HG03460 (cell line): ENCODE measurements at regions not wholly inside any gene's neighbourhood (a gene's known extent, or its start where the extent isn't known, plus 50 kb on each side); places are given as distances from the start of the nearest gene placed in this dataset.

Experiments used
- ATAC-seq: cut with Tn5 transposase; IDR thresholded peaks from one replicate; pipeline ENCODE4 v1.9.1; 2021; ENCODE audit not compliant: unreplicated experiment

GRCh38 chr10:16348891-16349290 lies 87.9 kb upstream of the PTER start:
- no peak for ATAC-seq

- no peak for ATAC-seq
These were observed 84.7 kb upstream of the PTER start for GRCh38 chr10:16352146-16352545.

- ATAC-seq: no peak
These were observed 76.8 kb upstream of the PTER start for GRCh38 chr10:16360001-16360400.

GRCh38 chr10:16360425-16360824 lies 76.4 kb upstream of the PTER start:
- no peak for ATAC-seq

- no peak for ATAC-seq
These were observed 75.7 kb upstream of the PTER start for GRCh38 chr10:16361086-16361485.

GRCh38 chr10:16363741-16364140 lies 73.1 kb upstream of the PTER start:
- ATAC-seq: no peak

- ATAC-seq: no peak
These were observed 69.1 kb upstream of the PTER start for GRCh38 chr10:16367621-16368292.

- peak; percentile 93 for ATAC-seq
These were observed 55.7 kb upstream of the PTER start for GRCh38 chr10:16381083-16381482.

GRCh38 chr10:16384021-16384420 lies 52.8 kb upstream of the PTER start:
- no peak for ATAC-seq

- ATAC-seq: no peak
These were observed 50.0 kb upstream of the PTER start for GRCh38 chr10:16386855-16387254.
